HUDEP-2 (cell line): ENCODE measurements at regions not wholly inside any gene's neighbourhood (a gene's known extent, or its start where the extent isn't known, plus 50 kb on each side); places are given as distances from the start of the nearest gene placed in this dataset.
A peak's percentile ranks its signal among the peaks of the same experiment; 100 is the strongest.

Experiments
- DNase-seq, 76 experiments: peaks; one replicate each; lab custom pipeline; 2025; ENCODE audit not compliant: unreplicated experiment in 76 of 76; lab: John Stamatoyannopoulos, UW

GRCh38 chr6:48755315-48755714 is 644.3 kb upstream of the PTCHD4 start:
- DNase-seq, result no peak

- no peak for DNase-seq
These were observed 643.6 kb upstream of the PTCHD4 start for GRCh38 chr6:48754641-48755040.

- DNase-seq, result no peak
These were observed 639.9 kb upstream of the PTCHD4 start for GRCh38 chr6:48750861-48751260.

- DNase-seq, result no peak
These were observed 636.5 kb upstream of the PTCHD4 start for GRCh38 chr6:48747471-48747870.

- no peak for DNase-seq
These were observed 636.0 kb upstream of the PTCHD4 start for GRCh38 chr6:48747040-48747439.

GRCh38 chr6:48744948-48745347 is 634.0 kb upstream of the PTCHD4 start:
- no peak for DNase-seq

GRCh38 chr6:48743738-48744137 is 632.7 kb upstream of the PTCHD4 start:
- DNase-seq, result no peak

- no peak for DNase-seq
These were observed 625.7 kb upstream of the PTCHD4 start for GRCh38 chr6:48736501-48737206.

- DNase-seq, result no peak
These were observed 624.8 kb upstream of the PTCHD4 start for GRCh38 chr6:48735846-48736245.

- no peak for DNase-seq
These were observed 622.6 kb upstream of the PTCHD4 start for GRCh38 chr6:48733581-48733980.

GRCh38 chr6:48714699-48715098 is 603.7 kb upstream of the PTCHD4 start:
- no peak for DNase-seq

- DNase-seq, result no peak
These were observed 603.3 kb upstream of the PTCHD4 start for GRCh38 chr6:48714250-48714649.

- DNase-seq, result no peak
These were observed 602.6 kb upstream of the PTCHD4 start for GRCh38 chr6:48713612-48714011.

GRCh38 chr6:48706310-48706709 is 595.3 kb upstream of the PTCHD4 start:
- no peak for DNase-seq

- no peak for DNase-seq
These were observed 590.6 kb upstream of the PTCHD4 start for GRCh38 chr6:48701572-48701971.

- no peak for DNase-seq
These were observed 584.9 kb upstream of the PTCHD4 start for GRCh38 chr6:48695872-48696271.

GRCh38 chr6:48691420-48691819 is 580.4 kb upstream of the PTCHD4 start:
- no peak for DNase-seq

- DNase-seq, result no peak
These were observed 578.5 kb upstream of the PTCHD4 start for GRCh38 chr6:48689498-48689897.

GRCh38 chr6:48678390-48678789 is 567.4 kb upstream of the PTCHD4 start:
- DNase-seq, result no peak

GRCh38 chr6:48671505-48671904 is 560.5 kb upstream of the PTCHD4 start:
- DNase-seq, result peak in 9 of 76 experiments; percentile 2 to 42 (median 12)

- no peak for DNase-seq
These were observed 559.5 kb upstream of the PTCHD4 start for GRCh38 chr6:48670546-48670945.

GRCh38 chr6:48667797-48668196 is 556.8 kb upstream of the PTCHD4 start:
- no peak for DNase-seq

GRCh38 chr6:48664826-48665225 is 553.8 kb upstream of the PTCHD4 start:
- no peak for DNase-seq
